Activated T-cell treated with anti-CD3 and anti-CD28 coated beads, Interleukin-2, amount 50 U/mL, for 72 hours (primary cell): ENCODE measurements at regions not wholly inside any gene's neighbourhood (a gene's known extent, or its start where the extent isn't known, plus 50 kb on each side); places are given as distances from the start of the nearest gene placed in this dataset.

Experiments used
- ATAC-seq, 2 donors: fragments of 150-1000 bp; cut with Tn5 transposase; replicated peaks in 1 of 2; 2 replicates each; pipeline ENCODE4 v1.10.0; 2021; ENCODE audit warnings: moderate library complexity in 2 of 2, mild to moderate bottlenecking in 1 of 2
- DNase-seq, 2 donors: peaks; one replicate each; pipeline ENCODE4 v3.0.0; 2021 to 2022; ENCODE audit warnings: mixed read lengths in 1 of 2
- H3K27ac Mint-ChIP-seq: one replicate; pipeline ENCODE4 v1.8.0; 2022; ENCODE audit warnings: mild to moderate bottlenecking, moderate library complexity, mixed read lengths
- H3K27me3 Mint-ChIP-seq: one replicate; pipeline ENCODE4 v1.8.0; 2022; ENCODE audit warnings: low read depth, mixed read lengths
- H3K36me3 Mint-ChIP-seq, 2 donors: one replicate each; pipeline ENCODE4 v1.8.0; 2022; ENCODE audit warnings: mixed read lengths in 2 of 2, mild to moderate bottlenecking in 1 of 2; ENCODE audit not compliant: insufficient read depth in 2 of 2
- H3K4me1 Mint-ChIP-seq: one replicate; pipeline ENCODE4 v1.8.0; 2022; ENCODE audit warnings: low read depth, mixed read lengths
- H3K4me3 Mint-ChIP-seq, 2 donors: one replicate each; pipeline ENCODE4 v1.8.0; 2022; ENCODE audit warnings: mild to moderate bottlenecking in 2 of 2, mixed read lengths in 2 of 2, moderate library complexity in 2 of 2
- H3K9me3 Mint-ChIP-seq, 2 donors: one replicate each; pipeline ENCODE4 v1.8.0; 2022; ENCODE audit warnings: mixed read lengths in 2 of 2

DNA sequence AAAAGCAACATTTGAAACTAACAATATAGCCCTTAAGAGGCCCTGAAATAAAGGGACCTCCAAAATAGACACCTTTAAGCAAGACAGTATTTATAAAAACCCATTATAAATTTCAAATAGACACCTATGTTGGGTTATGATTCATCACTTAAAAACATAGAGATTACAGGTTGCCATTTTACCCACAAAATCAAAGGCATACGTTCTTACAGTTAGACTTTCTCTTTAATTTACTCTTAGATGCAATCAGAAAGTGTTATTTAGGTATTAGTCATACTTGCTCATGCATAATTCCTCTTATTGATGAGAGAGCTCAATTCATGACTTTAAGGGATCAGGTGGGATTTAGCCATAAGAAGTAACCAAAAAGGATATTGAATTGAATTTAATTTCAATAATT is 51.5 kb upstream of the TMEM200A start:
- no peaks in the 10 kb centered on the region for H3K4me1 Mint-ChIP-seq
- no peaks in the 10 kb centered on the region for H3K36me3 Mint-ChIP-seq
- DNase-seq (no peak), ATAC-seq (no peak)
- H3K27me3 Mint-ChIP-seq: no peaks in the 10 kb centered on the region
- H3K27ac Mint-ChIP-seq: no peak overlapping the region
- no peaks in the 10 kb centered on the region for H3K9me3 Mint-ChIP-seq
- no peak overlapping the region for H3K4me3 Mint-ChIP-seq

- no peak overlapping the region for H3K27ac Mint-ChIP-seq
- peaks cover 3% of the 10 kb centered on the region for H3K4me1 Mint-ChIP-seq
- no peak for DNase-seq
- H3K36me3 Mint-ChIP-seq: no peaks in the 10 kb centered on the region
- no peaks in the 10 kb centered on the region for H3K27me3 Mint-ChIP-seq
- ATAC-seq: no peak
- H3K9me3 Mint-ChIP-seq: no peaks in the 10 kb centered on the region
- no peak overlapping the region for H3K4me3 Mint-ChIP-seq
Observed at GRCh38 chr6:130313206-130313605, 52.6 kb upstream of the TMEM200A start.

DNA sequence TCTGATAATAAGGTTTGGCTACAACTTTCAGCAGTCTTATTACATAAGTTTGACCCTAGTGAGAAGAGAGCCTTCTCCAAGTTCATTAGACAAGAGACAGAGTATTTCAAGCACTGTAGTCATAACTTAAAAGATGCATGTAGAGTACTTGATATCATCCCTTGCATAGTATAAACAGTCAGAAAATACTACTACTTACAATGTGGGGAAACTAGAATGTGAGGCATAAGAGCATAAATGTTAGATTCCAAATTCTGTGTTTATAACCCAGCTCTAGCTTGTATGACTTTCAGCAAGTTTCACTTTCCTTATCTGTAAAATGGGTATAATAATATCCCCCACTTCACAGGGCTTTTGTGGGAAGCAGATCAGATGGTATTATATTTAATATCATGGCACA is 56.8 kb upstream of the TMEM200A start:
- Mint-ChIP-seq H3K4me3 (no peak overlapping the region), H3K27ac (no peak overlapping the region), H3K9me3 (no peaks in the 10 kb centered on the region), H3K27me3 (no peaks in the 10 kb centered on the region), H3K4me1 (peaks cover 8% of the 10 kb centered on the region), H3K36me3 (no peaks in the 10 kb centered on the region)
- ATAC-seq (peak in 1 of 2 donors; percentile 17), DNase-seq (no peak)

DNA sequence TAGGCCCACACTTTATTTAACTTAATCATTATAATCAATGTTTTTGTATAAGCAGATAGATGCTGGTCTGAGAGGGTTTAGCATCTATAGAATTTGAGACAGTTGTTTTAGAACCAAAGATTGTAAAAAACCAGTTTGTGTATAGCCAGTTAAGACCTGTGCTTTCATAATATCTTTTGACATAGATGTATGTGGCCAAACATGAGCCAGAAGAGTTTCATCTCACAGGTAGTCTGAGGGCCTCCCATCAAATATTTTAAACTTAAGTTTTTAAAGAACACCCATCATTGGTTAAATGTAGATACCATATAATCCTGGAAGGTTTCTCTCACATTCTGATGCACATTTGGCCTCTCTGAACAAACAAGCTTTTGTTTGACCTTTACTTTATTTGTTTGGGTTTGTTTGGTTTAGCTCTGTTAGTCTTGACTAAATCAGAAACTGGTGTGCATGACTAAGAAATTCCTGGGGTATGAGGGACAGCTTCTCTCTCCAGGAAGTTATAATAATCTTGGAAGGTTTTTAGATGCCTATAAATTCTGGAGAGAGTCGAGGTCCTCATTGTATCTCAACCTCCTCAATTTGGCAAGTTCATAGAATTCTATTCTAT is 58.0 kb upstream of the TMEM200A start:
- peaks cover 8% of the 10 kb centered on the region for H3K4me1 Mint-ChIP-seq
- peaks cover 0 to 2% of the 10 kb centered on the region in 2 donors for H3K36me3 Mint-ChIP-seq
- H3K4me3 Mint-ChIP-seq: no peak overlapping the region
- H3K9me3 Mint-ChIP-seq: peaks cover 0 to 3% of the 10 kb centered on the region in 2 donors
- no peaks in the 10 kb centered on the region for H3K27me3 Mint-ChIP-seq
- ATAC-seq (no peak), DNase-seq (no peak)
- no peak overlapping the region for H3K27ac Mint-ChIP-seq

DNA sequence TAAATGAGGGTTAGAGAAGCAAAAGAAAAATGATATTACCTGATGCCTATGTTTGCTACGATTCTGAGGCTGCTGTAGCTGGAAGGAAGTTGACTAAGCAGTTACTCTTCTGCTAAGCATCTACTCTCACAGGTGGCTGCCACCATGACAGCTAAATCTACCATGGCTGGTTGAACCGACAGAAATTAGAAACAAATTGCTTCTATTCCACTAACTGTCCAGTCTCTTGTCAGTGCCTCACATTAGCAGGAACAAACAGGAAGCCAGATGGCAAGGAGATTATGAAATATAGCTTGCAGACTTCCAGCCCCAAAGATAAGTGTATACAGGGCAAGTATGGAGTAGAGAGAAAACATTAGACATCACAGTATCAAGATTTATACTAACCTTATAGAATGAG is 59.4 kb upstream of the TMEM200A start:
- Mint-ChIP-seq H3K4me3 (no peak overlapping the region), H3K36me3 (peaks cover 0 to 2% of the 10 kb centered on the region in 2 donors), H3K9me3 (peaks cover 0 to 3% of the 10 kb centered on the region in 2 donors), H3K4me1 (peaks cover 8% of the 10 kb centered on the region), H3K27ac (no peak overlapping the region), H3K27me3 (no peaks in the 10 kb centered on the region)
- ATAC-seq: no peak
- DNase-seq: no peak

GRCh38 chr6:130303431-130303830 is 62.4 kb upstream of the TMEM200A start:
- no peaks in the 10 kb centered on the region for H3K27me3 Mint-ChIP-seq
- peaks cover 7% of the 10 kb centered on the region for H3K4me1 Mint-ChIP-seq
- H3K27ac Mint-ChIP-seq: no peak overlapping the region
- ATAC-seq: no peak
- H3K36me3 Mint-ChIP-seq: peaks cover 2% of the 10 kb centered on the region in 2 donors
- no peak overlapping the region for H3K4me3 Mint-ChIP-seq
- H3K9me3 Mint-ChIP-seq: peaks cover 4 to 7% of the 10 kb centered on the region in 2 donors
- no peak for DNase-seq

GRCh38 chr6:130298258-130298657 is 67.6 kb upstream of the TMEM200A start:
- Mint-ChIP-seq H3K9me3 (peaks cover 4 to 7% of the 10 kb centered on the region in 2 donors), H3K4me3 (no peak overlapping the region), H3K36me3 (peaks cover 2% of the 10 kb centered on the region in 2 donors), H3K4me1 (no peaks in the 10 kb centered on the region), H3K27me3 (no peaks in the 10 kb centered on the region), H3K27ac (no peak overlapping the region)
- no peak for ATAC-seq
- DNase-seq: no peak

- H3K27ac Mint-ChIP-seq: no peak overlapping the region
- H3K27me3 Mint-ChIP-seq: no peaks in the 10 kb centered on the region
- peaks cover 0 to 2% of the 10 kb centered on the region in 2 donors for H3K36me3 Mint-ChIP-seq
- ATAC-seq: no peak
- H3K9me3 Mint-ChIP-seq: peaks cover 4% of the 10 kb centered on the region in 2 donors
- no peaks in the 10 kb centered on the region for H3K4me1 Mint-ChIP-seq
- H3K4me3 Mint-ChIP-seq: no peak overlapping the region
- DNase-seq: no peak
Observed at GRCh38 chr6:130296854-130297253, 69.0 kb upstream of the TMEM200A start.

DNA sequence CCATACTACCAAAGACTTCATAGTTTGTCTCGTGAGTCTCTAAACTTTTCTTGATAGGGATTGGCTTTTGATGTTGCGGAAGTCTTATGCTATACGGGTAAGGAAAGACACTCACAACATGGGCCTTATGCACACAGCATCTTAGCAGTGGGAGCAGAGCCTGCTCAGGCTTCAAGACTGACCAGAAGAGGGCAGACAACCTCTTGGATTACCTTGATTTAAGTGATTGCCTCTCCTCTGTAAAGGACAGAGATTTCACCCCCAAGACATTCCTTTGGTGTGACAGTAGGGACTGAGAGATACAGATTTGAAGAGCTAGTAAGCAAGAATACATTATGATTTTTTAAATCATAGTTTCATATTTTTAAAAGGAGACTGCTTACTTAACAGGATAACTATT is 71.0 kb upstream of the SAMD3 start:
- no peak overlapping the region for H3K4me3 Mint-ChIP-seq
- no peaks in the 10 kb centered on the region for H3K9me3 Mint-ChIP-seq
- no peaks in the 10 kb centered on the region for H3K27me3 Mint-ChIP-seq
- H3K36me3 Mint-ChIP-seq: no peaks in the 10 kb centered on the region
- no peak overlapping the region for H3K27ac Mint-ChIP-seq
- DNase-seq: peak; percentile 13 to 26
- peak; percentile 65 to 68 for ATAC-seq
- no peaks in the 10 kb centered on the region for H3K4me1 Mint-ChIP-seq

GRCh38 chr6:130288065-130288464 is 65.3 kb upstream of the SAMD3 start:
- Mint-ChIP-seq H3K4me1 (no peaks in the 10 kb centered on the region), H3K27ac (no peak overlapping the region), H3K27me3 (no peaks in the 10 kb centered on the region), H3K4me3 (no peak overlapping the region), H3K9me3 (no peaks in the 10 kb centered on the region), H3K36me3 (no peaks in the 10 kb centered on the region)
- no peak for DNase-seq
- ATAC-seq: no peak

- Mint-ChIP-seq H3K4me1 (peaks cover 12% of the 10 kb centered on the region), H3K36me3 (peaks cover 0 to 3% of the 10 kb centered on the region in 2 donors), H3K4me3 (peak overlapping the region in 1 of 2 donors; percentile 23), H3K9me3 (peaks cover 0 to 2% of the 10 kb centered on the region in 2 donors), H3K27ac (peak overlapping the region; percentile 23), H3K27me3 (no peaks in the 10 kb centered on the region)
- ATAC-seq (peak; percentile 82 to 83), DNase-seq (peak; percentile 24 to 28)
Observed at GRCh38 chr6:130282234-130282995, 59.7 kb upstream of the SAMD3 start.

GRCh38 chr6:130276507-130276906 is 53.8 kb upstream of the SAMD3 start:
- DNase-seq: no peak
- Mint-ChIP-seq H3K4me3 (no peak overlapping the region), H3K36me3 (peaks cover 12 to 24% of the 10 kb centered on the region in 2 donors), H3K27ac (no peak overlapping the region), H3K27me3 (no peaks in the 10 kb centered on the region), H3K4me1 (peaks cover under 1% of the 10 kb centered on the region), H3K9me3 (peaks cover 14 to 20% of the 10 kb centered on the region in 2 donors)
- no peak for ATAC-seq

GRCh38 chr6:130274007-130274406 is 51.3 kb upstream of the SAMD3 start:
- no peak for DNase-seq
- H3K27me3 Mint-ChIP-seq: no peaks in the 10 kb centered on the region
- peaks cover 13 to 25% of the 10 kb centered on the region in 2 donors for H3K36me3 Mint-ChIP-seq
- no peak overlapping the region for H3K4me3 Mint-ChIP-seq
- H3K9me3 Mint-ChIP-seq: peaks cover 16 to 24% of the 10 kb centered on the region in 2 donors
- no peak overlapping the region for H3K27ac Mint-ChIP-seq
- ATAC-seq: no peak
- H3K4me1 Mint-ChIP-seq: no peaks in the 10 kb centered on the region
